HG02885 (cell line): ENCODE measurements at regions not wholly inside any gene's neighbourhood (a gene's known extent, or its start where the extent isn't known, plus 50 kb on each side); places are given as distances from the start of the nearest gene placed in this dataset.
"Not testable (repeated sequence)": the region's sequence is repeated elsewhere in the genome, so short reads cannot be mapped to it uniquely, and the experiment has no call there.

ENCODE experiments used
- ATAC-seq: cut with Tn5 transposase; IDR thresholded peaks from one replicate; pipeline ENCODE4 v1.9.1; 2021; ENCODE audit warnings: mild to moderate bottlenecking; ENCODE audit not compliant: unreplicated experiment, poor library complexity

- no peak for ATAC-seq
Observed at GRCh38 chr5:144596517-144596916, 425.8 kb downstream of the KCTD16 start.

GRCh38 chr5:144594919-144595318, 424.2 kb downstream of the KCTD16 start:
- ATAC-seq: no peak

GRCh38 chr5:144594234-144594633, 423.6 kb downstream of the KCTD16 start:
- ATAC-seq: not testable (repeated sequence)

GRCh38 chr5:144585681-144586080, 415.0 kb downstream of the KCTD16 start:
- no peak for ATAC-seq

- no peak for ATAC-seq
Observed at GRCh38 chr5:144583541-144584449, 413.1 kb downstream of the KCTD16 start.

GRCh38 chr5:144582066-144582465, 411.4 kb downstream of the KCTD16 start:
- ATAC-seq: no peak

- no peak for ATAC-seq
Observed at GRCh38 chr5:144581044-144581443, 410.4 kb downstream of the KCTD16 start.

GRCh38 chr5:144577676-144578075, 407.0 kb downstream of the KCTD16 start:
- no peak for ATAC-seq

- no peak for ATAC-seq
Observed at GRCh38 chr5:144575736-144576135, 405.1 kb downstream of the KCTD16 start.

GRCh38 chr5:144567421-144567780, 396.7 kb downstream of the KCTD16 start:
- ATAC-seq: no peak

- ATAC-seq: no peak
Observed at GRCh38 chr5:144566747-144567420, 396.2 kb downstream of the KCTD16 start.

GRCh38 chr5:144549580-144549979, 378.9 kb downstream of the KCTD16 start:
- ATAC-seq: no peak

- no peak for ATAC-seq
Observed at GRCh38 chr5:144548936-144549335, 378.3 kb downstream of the KCTD16 start.

- no peak for ATAC-seq
Observed at GRCh38 chr5:144547098-144547499, 376.4 kb downstream of the KCTD16 start.

- ATAC-seq: no peak
Observed at GRCh38 chr5:144538845-144539244, 368.2 kb downstream of the KCTD16 start.
